Nephron progenitor cell (in vitro differentiated cells): ENCODE measurements at regions not wholly inside any gene's neighbourhood (a gene's known extent, or its start where the extent isn't known, plus 50 kb on each side); places are given as distances from the start of the nearest gene placed in this dataset.

Experiments
- DNase-seq: peaks from one replicate; pipeline ENCODE4 v3.0.0; 2021
- H3K27ac Mint-ChIP-seq: 2 replicates; pipeline ENCODE4 v1.8.0; 2021; ENCODE audit warnings: mild to moderate bottlenecking, moderate library complexity, mixed read lengths
- H3K27me3 Mint-ChIP-seq: 2 replicates; pipeline ENCODE4 v1.8.0; 2021; ENCODE audit warnings: mild to moderate bottlenecking, low read depth, mixed read lengths; ENCODE audit not compliant: poor library complexity
- H3K36me3 Mint-ChIP-seq: 2 replicates; pipeline ENCODE4 v1.8.0; 2021; ENCODE audit warnings: low read depth, mixed read lengths
- H3K4me1 Mint-ChIP-seq: 2 replicates; pipeline ENCODE4 v1.8.0; 2021; ENCODE audit warnings: mixed read lengths
- H3K4me3 Mint-ChIP-seq: 2 replicates; pipeline ENCODE4 v1.8.0; 2021; ENCODE audit warnings: mild to moderate bottlenecking, moderate library complexity, mixed read lengths
- H3K9me3 Mint-ChIP-seq: 2 replicates; pipeline ENCODE4 v1.8.0; 2021; ENCODE audit warnings: mild to moderate bottlenecking, moderate library complexity, mixed read lengths
- CTCF ChIP-seq: fragments of 200-600 bp; sonication (generic); IDR thresholded peaks from 2 replicates; pipeline ENCODE4 v1.5.0; 2021; ENCODE audit warnings: antibody characterized with exemption

GRCh38 chr4:55018978-55019377, 106.4 kb downstream of the KDR start:
- Mint-ChIP-seq H3K27ac (peak overlapping the region; percentile 76), H3K4me3 (no peak overlapping the region), H3K36me3 (peaks cover 7% of the 10 kb centered on the region)

GRCh38 chr4:55018521-55018920, 106.9 kb downstream of the KDR start:
- Mint-ChIP-seq H3K4me3 (no peak overlapping the region), H3K4me1 (peaks cover 77% of the 10 kb centered on the region), H3K27ac (peak overlapping the region; percentile 76), H3K36me3 (peaks cover 7% of the 10 kb centered on the region), H3K9me3 (peaks cover 17% of the 10 kb centered on the region), H3K27me3 (no peaks in the 10 kb centered on the region)
- DNase-seq, result no peak
- no peak for TF ChIP-seq CTCF

More at GRCh38 chr4:55018978-55019377, 106.4 kb downstream of the KDR start:
- no peaks in the 10 kb centered on the region for H3K27me3 Mint-ChIP-seq
- peaks cover 19% of the 10 kb centered on the region for H3K9me3 Mint-ChIP-seq
- no peak for TF ChIP-seq CTCF
- peaks cover 73% of the 10 kb centered on the region for H3K4me1 Mint-ChIP-seq
- no peak for DNase-seq

GRCh38 chr4:55017406-55017805, 108.0 kb downstream of the KDR start:
- TF ChIP-seq CTCF, result no peak
- Mint-ChIP-seq H3K27ac (no peak overlapping the region), H3K4me3 (no peak overlapping the region), H3K36me3 (peaks cover 7% of the 10 kb centered on the region), H3K9me3 (peaks cover 8% of the 10 kb centered on the region), H3K4me1 (peaks cover 88% of the 10 kb centered on the region), H3K27me3 (no peaks in the 10 kb centered on the region)
- no peak for DNase-seq

- Mint-ChIP-seq H3K27ac (no peak overlapping the region), H3K36me3 (no peaks in the 10 kb centered on the region), H3K4me1 (peaks cover 91% of the 10 kb centered on the region), H3K27me3 (no peaks in the 10 kb centered on the region), H3K9me3 (no peaks in the 10 kb centered on the region), H3K4me3 (no peak overlapping the region)
- DNase-seq, result no peak
- no peak for TF ChIP-seq CTCF
Measured at GRCh38 chr4:55016131-55016530, 109.3 kb downstream of the KDR start.

GRCh38 chr4:55014876-55015275, 110.5 kb downstream of the KDR start:
- no peak overlapping the region for H3K27ac Mint-ChIP-seq
- no peak overlapping the region for H3K4me3 Mint-ChIP-seq
- peaks cover 80% of the 10 kb centered on the region for H3K4me1 Mint-ChIP-seq
- TF ChIP-seq CTCF, result no peak
- H3K27me3 Mint-ChIP-seq, result peaks cover 6% of the 10 kb centered on the region
- H3K9me3 Mint-ChIP-seq, result peaks cover 4% of the 10 kb centered on the region
- DNase-seq, result no peak
- H3K36me3 Mint-ChIP-seq, result peaks cover 2% of the 10 kb centered on the region

- peaks cover 10% of the 10 kb centered on the region for H3K9me3 Mint-ChIP-seq
- DNase-seq, result no peak
- H3K27me3 Mint-ChIP-seq, result peaks cover 10% of the 10 kb centered on the region
- peak overlapping the region; percentile 73 for H3K27ac Mint-ChIP-seq
- no peak overlapping the region for H3K4me3 Mint-ChIP-seq
- peaks cover 66% of the 10 kb centered on the region for H3K4me1 Mint-ChIP-seq
- TF ChIP-seq CTCF, result no peak
- peaks cover 7% of the 10 kb centered on the region for H3K36me3 Mint-ChIP-seq
Measured at GRCh38 chr4:55013431-55013955, 111.9 kb downstream of the KDR start.
